ENCODE measurements at regions not wholly inside any gene's neighbourhood (a gene's known extent, or its start where the extent isn't known, plus 50 kb on each side); places are given as distances from the start of the nearest gene placed in this dataset.

DNA sequence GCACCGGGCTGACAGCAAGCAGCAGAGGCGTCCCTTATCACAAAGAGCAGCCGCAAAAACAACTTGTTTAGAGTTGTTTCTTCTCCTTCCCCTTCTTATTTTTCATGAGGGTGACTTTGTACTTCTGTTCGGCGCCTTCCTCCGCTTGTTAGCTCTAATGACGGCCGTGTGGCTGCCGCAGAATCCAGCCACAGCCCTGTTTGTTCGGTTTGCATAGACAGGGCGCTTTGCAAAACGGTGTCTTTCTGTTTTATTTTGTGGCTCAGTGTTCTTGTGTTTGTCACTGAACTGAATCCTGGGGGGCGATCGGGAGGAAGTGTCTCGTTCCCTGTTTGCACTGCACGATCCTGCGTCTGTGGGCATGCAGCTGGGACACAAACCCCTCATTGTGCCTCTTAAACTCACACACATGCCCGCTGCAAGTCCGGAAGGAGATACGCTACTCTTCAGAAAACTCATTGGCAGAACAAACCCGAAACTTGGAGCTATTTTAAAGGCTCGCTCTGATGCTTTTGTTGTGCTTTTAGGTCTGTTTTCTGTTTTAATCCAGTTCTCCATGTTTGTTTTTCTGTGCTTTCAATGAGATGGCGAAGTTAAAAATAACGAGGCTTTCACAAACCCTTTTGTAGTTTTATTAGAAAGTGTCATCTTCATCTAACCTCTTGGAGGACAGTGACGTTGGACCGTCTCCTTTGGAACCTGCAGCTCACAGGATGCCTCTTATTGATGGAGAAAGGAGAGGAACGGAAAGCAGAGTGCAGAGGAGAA lies 213.9 kb downstream of the IRX2 start:
- Histone ChIP-seq H3K9me3 (ENCODE audit: insufficient read depth, low read length, severe bottlenecking) (no peaks in the 10 kb centered on the region), H3K27me3 (ENCODE audit: insufficient read depth, low read length, poor library complexity) (no peaks in the 10 kb centered on the region), H3K4me3 (ENCODE audit: low read depth in 1 of 2, low read length in 2 of 2) (no peak overlapping the region), H3K36me3 (ENCODE audit: insufficient read depth, low read length) (no peaks in the 10 kb centered on the region), H3K27ac (ENCODE audit: low read length) (no peak overlapping the region), H3K4me2 (ENCODE audit: insufficient read depth, low read length) (no peak overlapping the region), H3K79me2 (ENCODE audit: insufficient read depth, low read length) (no peaks in the 10 kb centered on the region), H2AFZ (ENCODE audit: low read depth, low read length) (no peak overlapping the region), H4K20me1 (ENCODE audit: insufficient read depth, low read length) (no peaks in the 10 kb centered on the region), H3K4me1 (ENCODE audit: insufficient read depth, low read length) (peaks cover 13% of the 10 kb centered on the region), H3K9ac (ENCODE audit: low read depth, low read length) (no peak overlapping the region)
- no peak for TF ChIP-seq EZH2 (IDR thresholded peaks at IDR 0.05; ENCODE audit: borderline replicate concordance, low read depth, low read length, severe bottlenecking)
- TF ChIP-seq, protein P1, sequence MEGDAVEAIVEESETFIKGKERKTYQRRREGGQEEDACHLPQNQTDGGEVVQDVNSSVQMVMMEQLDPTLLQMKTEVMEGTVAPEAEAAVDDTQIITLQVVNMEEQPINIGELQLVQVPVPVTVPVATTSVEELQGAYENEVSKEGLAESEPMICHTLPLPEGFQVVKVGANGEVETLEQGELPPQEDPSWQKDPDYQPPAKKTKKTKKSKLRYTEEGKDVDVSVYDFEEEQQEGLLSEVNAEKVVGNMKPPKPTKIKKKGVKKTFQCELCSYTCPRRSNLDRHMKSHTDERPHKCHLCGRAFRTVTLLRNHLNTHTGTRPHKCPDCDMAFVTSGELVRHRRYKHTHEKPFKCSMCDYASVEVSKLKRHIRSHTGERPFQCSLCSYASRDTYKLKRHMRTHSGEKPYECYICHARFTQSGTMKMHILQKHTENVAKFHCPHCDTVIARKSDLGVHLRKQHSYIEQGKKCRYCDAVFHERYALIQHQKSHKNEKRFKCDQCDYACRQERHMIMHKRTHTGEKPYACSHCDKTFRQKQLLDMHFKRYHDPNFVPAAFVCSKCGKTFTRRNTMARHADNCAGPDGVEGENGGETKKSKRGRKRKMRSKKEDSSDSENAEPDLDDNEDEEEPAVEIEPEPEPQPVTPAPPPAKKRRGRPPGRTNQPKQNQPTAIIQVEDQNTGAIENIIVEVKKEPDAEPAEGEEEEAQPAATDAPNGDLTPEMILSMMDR (IDR thresholded peaks at IDR 0.05; ENCODE audit: borderline replicate concordance, extremely low read depth, low read length, poor library complexity, severe bottlenecking) = no peak
- DNase-seq (no peak), ATAC-seq (ENCODE audit: insufficient read depth, low read depth) (no peak)

DNA sequence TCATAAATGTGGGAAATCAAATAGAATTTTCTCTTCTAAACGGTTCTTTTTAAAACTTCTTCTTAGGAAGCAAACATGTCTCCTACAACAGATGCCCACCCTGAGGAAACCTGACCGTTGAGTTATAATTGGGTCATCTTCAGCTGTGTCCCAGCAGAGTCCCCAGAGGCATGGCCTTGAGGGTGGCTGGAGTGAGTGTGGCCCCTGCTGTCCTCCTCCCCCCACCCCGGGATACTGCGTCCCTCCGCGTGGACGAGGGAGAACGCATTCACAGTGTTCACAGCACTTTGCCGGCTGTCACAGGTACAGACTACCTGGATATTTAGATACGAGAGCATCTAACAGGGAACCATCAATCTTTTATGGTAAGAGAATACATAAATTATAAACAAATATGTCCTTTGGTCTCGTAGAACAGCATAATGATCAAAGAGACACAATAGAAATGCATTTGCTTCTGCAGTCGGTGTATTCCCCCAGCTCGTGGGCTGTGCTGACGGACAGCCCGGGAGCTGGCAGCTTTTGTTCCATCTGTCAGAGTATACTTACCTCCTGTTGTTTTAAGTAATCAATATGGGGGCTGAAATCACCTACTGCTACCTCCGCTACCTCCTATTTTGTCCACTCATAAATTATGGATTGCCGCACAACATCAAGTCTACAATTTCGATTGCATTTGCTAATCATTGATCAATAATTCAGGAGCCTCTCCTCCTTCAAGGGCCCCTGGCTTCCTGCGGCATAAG lies 214.7 kb downstream of the IRX2 start:
- Histone ChIP-seq H3K4me3 (ENCODE audit: low read depth in 1 of 2, low read length in 2 of 2) (no peak overlapping the region), H3K27me3 (ENCODE audit: insufficient read depth, low read length, poor library complexity) (no peaks in the 10 kb centered on the region), H3K4me1 (ENCODE audit: insufficient read depth, low read length) (peaks cover 13% of the 10 kb centered on the region), H3K27ac (ENCODE audit: low read length) (no peak overlapping the region), H2AFZ (ENCODE audit: low read depth, low read length) (no peak overlapping the region), H3K9ac (ENCODE audit: low read depth, low read length) (no peak overlapping the region), H3K79me2 (ENCODE audit: insufficient read depth, low read length) (no peaks in the 10 kb centered on the region), H3K36me3 (ENCODE audit: insufficient read depth, low read length) (no peaks in the 10 kb centered on the region), H3K9me3 (ENCODE audit: insufficient read depth, low read length, severe bottlenecking) (no peaks in the 10 kb centered on the region), H3K4me2 (ENCODE audit: insufficient read depth, low read length) (no peak overlapping the region), H4K20me1 (ENCODE audit: insufficient read depth, low read length) (no peaks in the 10 kb centered on the region)
- ATAC-seq (ENCODE audit: insufficient read depth, low read depth) (no peak), DNase-seq (no peak)
- no peak for TF ChIP-seq EZH2 (IDR thresholded peaks at IDR 0.05; ENCODE audit: borderline replicate concordance, low read depth, low read length, severe bottlenecking)
- TF ChIP-seq, protein P1 (IDR thresholded peaks at IDR 0.05; ENCODE audit: borderline replicate concordance, extremely low read depth, low read length, poor library complexity, severe bottlenecking) = no peak

DNA sequence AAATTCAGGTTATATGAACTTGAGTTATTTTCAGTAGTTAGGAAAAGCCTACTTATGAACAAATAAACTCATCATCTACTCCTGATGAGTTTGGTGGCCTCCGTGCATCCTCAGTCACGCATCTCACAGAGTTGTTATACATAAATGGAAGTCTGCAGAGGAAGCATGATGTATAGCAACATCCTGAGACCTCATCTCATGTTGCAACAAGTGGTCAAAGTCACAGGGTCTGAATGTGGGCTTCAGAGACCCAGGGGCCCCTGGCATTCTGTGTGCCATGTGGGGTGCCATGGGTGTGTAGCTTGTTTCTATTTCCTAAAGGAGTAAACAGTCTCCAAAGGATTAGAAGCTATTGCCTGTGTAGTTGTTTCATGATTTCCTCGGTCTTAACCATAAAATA lies 216.5 kb downstream of the IRX2 start:
- Histone ChIP-seq H3K27ac (ENCODE audit: low read length) (no peak overlapping the region), H3K79me2 (ENCODE audit: insufficient read depth, low read length) (no peaks in the 10 kb centered on the region), H3K4me3 (ENCODE audit: low read depth in 1 of 2, low read length in 2 of 2) (no peak overlapping the region), H2AFZ (ENCODE audit: low read depth, low read length) (no peak overlapping the region), H3K9me3 (ENCODE audit: insufficient read depth, low read length, severe bottlenecking) (no peaks in the 10 kb centered on the region), H4K20me1 (ENCODE audit: insufficient read depth, low read length) (no peaks in the 10 kb centered on the region), H3K36me3 (ENCODE audit: insufficient read depth, low read length) (no peaks in the 10 kb centered on the region), H3K27me3 (ENCODE audit: insufficient read depth, low read length, poor library complexity) (no peaks in the 10 kb centered on the region), H3K4me1 (ENCODE audit: insufficient read depth, low read length) (peaks cover 13% of the 10 kb centered on the region), H3K4me2 (ENCODE audit: insufficient read depth, low read length) (no peak overlapping the region), H3K9ac (ENCODE audit: low read depth, low read length) (no peak overlapping the region)
- ATAC-seq (ENCODE audit: insufficient read depth, low read depth) (no peak), DNase-seq (no peak)
- TF ChIP-seq, protein P1 (IDR thresholded peaks at IDR 0.05; ENCODE audit: borderline replicate concordance, extremely low read depth, low read length, poor library complexity, severe bottlenecking) = no peak
- TF ChIP-seq EZH2 (IDR thresholded peaks at IDR 0.05; ENCODE audit: borderline replicate concordance, low read depth, low read length, severe bottlenecking) = no peak

Measured in DND-41 (cell line).